HG03139 (cell line): ENCODE measurements at regions not wholly inside any gene's neighbourhood (a gene's known extent, or its start where the extent isn't known, plus 50 kb on each side); places are given as distances from the start of the nearest gene placed in this dataset.

ENCODE experiments used
- ATAC-seq: cut with Tn5 transposase; IDR thresholded peaks from one replicate; pipeline ENCODE4 v1.9.1; 2021; ENCODE audit not compliant: unreplicated experiment

- no peak for ATAC-seq
These were observed 90.8 kb downstream of the DHCR7 start for GRCh38 chr11:71357414-71357813.

DNA sequence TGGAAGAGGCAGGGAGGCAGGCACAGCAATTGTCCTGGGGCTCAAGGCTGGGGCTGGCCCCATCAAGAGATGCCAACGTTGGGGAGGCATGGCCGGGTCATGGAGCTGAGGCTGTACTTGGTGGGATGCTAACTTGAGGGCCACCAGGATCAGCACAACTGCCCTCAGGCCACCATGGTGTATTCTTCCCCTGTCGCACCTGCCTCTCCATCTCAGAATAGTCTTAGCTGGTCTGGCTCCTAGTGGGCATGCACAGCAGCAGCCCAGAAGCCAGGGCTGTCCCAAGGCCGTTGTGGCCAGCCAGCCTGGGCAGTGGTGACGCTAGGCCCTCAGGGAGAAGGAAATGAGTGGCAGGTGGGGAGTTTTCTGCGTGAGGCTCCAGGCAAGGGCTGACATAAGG, 91.3 kb downstream of the DHCR7 start:
- no peak for ATAC-seq

- no peak for ATAC-seq
These were observed 91.8 kb downstream of the DHCR7 start for GRCh38 chr11:71356280-71356876.

GRCh38 chr11:71355281-71355680, 92.9 kb downstream of the DHCR7 start:
- ATAC-seq, result no peak

GRCh38 chr11:71354394-71355105, 93.6 kb downstream of the DHCR7 start:
- ATAC-seq, result no peak

- ATAC-seq, result no peak
These were observed 95.4 kb downstream of the DHCR7 start for GRCh38 chr11:71352748-71353147.

- ATAC-seq, result no peak
These were observed 96.0 kb downstream of the DHCR7 start for GRCh38 chr11:71352226-71352625.

GRCh38 chr11:71349627-71350026, 97.2 kb upstream of the SHANK2 start:
- ATAC-seq, result no peak

DNA sequence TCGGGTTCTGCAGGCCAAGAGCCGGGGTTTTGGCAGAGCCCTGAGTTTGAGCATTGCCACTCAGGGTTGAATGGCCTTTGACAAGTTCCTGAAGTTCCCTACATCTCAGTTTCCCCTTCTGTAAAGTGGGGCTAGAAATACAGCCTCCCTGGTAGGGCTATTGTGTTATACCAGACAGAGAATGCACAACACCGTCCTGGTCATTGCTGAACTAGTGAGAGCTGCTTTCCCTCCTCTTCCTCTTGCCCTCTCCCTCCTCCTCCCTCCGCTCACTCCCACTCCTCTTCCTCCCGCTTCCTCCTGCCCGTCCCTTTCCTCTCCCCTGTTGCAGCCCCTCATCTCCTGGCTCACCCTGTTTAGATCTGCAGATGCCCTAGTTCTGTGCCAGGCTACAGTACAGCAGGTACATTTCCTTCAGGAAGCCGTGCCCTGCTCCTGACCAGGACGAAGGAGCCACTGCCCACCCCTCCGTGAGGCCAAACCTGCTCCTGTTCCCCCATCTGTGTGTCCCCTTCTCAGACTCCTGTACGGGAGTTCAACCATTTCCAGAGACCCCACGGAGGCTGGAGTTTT, 91.5 kb upstream of the SHANK2 start:
- no peak for ATAC-seq

- no peak for ATAC-seq
These were observed 90.8 kb upstream of the SHANK2 start for GRCh38 chr11:71342951-71343827.

GRCh38 chr11:71342116-71342515, 89.7 kb upstream of the SHANK2 start:
- no peak for ATAC-seq

GRCh38 chr11:71341596-71341995, 89.2 kb upstream of the SHANK2 start:
- no peak for ATAC-seq

- no peak for ATAC-seq
These were observed 88.8 kb upstream of the SHANK2 start for GRCh38 chr11:71341173-71341572.

DNA sequence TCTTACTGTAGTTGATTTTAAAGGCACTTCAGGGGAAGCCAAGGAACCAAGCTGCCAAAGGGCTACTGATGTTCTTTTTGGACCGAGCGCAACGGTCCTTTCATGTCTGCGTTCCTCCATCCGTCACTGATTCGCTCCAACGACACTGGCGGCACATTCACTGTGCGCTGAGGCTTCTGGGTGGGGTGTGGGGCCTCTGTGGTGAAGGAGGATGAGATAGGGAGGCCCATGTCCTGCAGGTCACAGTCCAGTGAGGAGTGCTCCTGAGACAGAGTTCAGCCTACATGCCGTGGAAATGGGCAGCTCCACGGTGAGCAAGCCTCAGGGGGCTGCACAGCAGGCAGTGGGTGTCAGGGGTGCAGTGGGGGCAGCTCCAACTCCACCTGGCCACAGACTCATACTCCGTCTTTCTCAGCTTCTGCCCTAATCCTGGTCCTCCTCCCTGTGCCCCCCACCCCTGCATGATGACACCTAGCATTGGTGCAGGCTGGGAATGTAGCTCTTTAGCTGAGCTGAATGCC, 87.8 kb upstream of the SHANK2 start:
- no peak for ATAC-seq

DNA sequence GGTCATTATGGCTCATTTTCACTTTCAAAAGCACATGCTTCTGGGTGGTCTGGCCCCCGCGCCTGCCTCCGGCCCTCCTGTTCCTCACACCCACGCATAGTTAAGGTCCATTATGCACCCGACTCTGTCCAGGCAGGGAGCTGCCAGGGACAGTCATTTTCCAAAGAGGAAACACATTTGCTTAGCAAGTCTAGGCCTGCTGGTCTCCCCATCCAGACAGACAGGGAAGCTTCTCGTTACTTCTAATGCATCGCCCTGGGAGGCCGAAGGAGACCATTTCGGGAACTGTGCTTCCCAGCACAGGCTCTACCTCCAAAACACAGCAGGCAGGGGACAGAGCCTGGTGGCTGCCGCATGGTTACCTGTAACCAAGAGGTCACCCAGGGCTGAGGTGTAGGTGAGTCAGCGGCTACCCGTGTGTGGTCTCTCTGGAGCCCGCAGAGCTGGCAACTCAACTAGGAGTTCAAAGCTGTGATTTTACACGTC, 87.1 kb upstream of the SHANK2 start:
- ATAC-seq, result no peak

DNA sequence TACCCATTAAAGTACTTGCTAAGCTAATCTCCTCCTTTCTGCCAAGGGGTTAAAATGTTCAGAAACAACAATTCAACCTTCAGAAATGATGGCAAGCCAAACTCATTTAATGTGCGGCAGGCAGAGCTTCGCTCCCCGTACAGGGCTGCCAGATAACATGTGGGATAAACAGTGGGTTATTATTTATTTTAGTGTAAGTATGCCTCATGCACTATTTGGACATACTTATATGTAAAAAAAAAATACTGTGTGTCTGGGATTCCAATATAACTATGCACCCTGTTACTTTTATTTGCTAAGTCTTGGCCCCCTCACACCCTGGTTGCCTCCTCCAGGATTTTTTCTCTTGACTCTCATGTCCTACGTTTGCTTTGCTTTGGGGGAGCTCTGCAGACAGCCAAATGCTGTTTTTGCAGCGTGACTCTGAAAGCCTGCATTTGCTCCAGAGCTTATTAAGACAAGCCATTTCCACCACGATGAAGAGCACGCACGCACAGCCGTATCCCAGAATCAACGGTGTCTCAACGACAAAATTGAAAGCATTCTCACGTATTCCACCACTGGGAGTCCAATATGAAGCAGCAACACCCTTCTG, 86.5 kb upstream of the SHANK2 start:
- ATAC-seq, result no peak

GRCh38 chr11:71336996-71337754, 84.8 kb upstream of the SHANK2 start:
- no peak for ATAC-seq

DNA sequence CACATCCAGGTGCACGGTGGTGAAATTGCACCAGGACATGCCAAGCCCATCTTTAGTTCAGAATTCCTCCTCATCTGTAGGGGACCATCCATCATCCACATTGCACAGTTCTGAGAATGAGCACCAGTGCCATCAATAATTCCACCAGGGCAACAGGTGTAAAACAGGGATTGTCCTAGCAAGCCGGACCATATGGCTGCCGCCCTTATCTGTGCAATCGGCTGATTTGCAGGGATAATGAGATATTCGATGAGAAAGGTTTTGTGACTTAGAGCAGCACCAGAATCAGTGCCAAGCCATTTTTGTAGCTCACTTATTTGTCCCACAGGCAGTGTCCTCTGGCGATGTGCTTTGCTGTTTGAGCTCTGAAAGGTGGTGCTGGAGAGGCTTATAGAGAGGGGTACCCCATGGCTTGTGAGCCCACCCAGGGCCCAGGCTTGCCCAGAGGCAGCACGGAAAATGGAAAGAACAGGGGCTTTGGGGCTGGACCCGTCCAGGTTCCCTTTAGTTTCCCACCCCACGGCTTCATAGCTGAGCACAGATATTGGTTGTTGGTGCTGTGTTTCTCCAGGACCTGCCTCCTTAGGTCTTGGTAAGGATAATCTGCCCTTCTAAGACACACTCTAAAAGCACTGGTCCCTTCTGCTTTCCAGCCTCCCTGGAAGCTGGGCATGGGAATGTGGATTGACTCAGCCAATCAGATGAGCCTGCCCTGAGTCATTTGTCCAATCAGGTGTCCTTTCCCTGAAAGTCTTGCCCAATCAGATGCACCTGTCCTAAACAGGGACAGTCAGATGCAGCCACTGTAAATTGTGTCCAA, 84.0 kb upstream of the SHANK2 start:
- ATAC-seq, result no peak

GRCh38 chr11:71335371-71335770, 83.0 kb upstream of the SHANK2 start:
- no peak for ATAC-seq
